GM12874 (cell line): ENCODE measurements at regions not wholly inside any gene's neighbourhood (a gene's known extent, or its start where the extent isn't known, plus 50 kb on each side); places are given as distances from the start of the nearest gene placed in this dataset.
A peak's percentile ranks its signal among the peaks of the same experiment; 100 is the strongest.

Experiments
- TF ChIP-seq, protein P1 (sequence below): IDR thresholded peaks from 2 replicates; pipeline ENCODE4 v1.5.1; 2011; ENCODE audit warnings: low read depth, mild to moderate bottlenecking, control low read depth, low read length, moderate library complexity; ENCODE audit not compliant: insufficient read depth

DNA sequence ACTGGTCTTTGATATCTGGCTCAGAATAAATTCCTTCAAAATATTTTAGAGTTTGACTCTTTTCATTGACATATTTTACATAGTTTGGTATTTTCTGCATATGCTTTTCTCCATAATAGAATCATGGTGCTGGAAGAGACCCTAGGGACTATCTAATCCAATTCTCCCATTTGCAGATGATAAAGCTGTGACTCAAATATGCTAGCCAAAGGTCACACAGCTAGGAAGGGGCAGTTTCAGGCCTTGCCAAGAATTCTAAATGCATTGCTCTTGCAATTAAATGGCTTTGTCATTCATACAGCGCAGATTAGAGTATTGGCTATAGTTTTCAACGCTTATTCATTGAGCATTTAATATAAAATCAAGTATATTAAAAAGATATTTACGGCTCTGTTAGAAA is 374.1 kb upstream of the RASGEF1B start:
- TF ChIP-seq, protein P1, sequence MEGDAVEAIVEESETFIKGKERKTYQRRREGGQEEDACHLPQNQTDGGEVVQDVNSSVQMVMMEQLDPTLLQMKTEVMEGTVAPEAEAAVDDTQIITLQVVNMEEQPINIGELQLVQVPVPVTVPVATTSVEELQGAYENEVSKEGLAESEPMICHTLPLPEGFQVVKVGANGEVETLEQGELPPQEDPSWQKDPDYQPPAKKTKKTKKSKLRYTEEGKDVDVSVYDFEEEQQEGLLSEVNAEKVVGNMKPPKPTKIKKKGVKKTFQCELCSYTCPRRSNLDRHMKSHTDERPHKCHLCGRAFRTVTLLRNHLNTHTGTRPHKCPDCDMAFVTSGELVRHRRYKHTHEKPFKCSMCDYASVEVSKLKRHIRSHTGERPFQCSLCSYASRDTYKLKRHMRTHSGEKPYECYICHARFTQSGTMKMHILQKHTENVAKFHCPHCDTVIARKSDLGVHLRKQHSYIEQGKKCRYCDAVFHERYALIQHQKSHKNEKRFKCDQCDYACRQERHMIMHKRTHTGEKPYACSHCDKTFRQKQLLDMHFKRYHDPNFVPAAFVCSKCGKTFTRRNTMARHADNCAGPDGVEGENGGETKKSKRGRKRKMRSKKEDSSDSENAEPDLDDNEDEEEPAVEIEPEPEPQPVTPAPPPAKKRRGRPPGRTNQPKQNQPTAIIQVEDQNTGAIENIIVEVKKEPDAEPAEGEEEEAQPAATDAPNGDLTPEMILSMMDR, result no peak

DNA sequence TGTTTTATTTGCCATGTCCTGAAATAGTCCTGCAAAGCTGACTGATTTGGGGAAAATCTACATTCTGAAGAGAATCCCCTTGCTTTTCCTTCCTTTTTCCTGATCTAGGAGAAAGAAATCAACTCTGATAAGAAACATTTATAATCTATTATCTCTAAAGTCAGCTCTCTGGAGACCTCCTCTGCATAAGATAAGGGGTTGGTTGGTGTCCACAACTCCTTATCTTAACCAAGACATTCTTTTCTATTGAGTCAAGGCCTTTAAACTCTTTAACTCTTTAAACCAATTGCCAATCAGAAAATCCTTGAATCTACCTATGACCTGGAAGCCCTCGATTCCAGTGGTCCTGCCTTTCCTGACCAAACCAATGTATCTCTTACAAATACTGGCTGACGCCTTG is 373.6 kb upstream of the RASGEF1B start:
- TF ChIP-seq, protein P1, result no peak

DNA sequence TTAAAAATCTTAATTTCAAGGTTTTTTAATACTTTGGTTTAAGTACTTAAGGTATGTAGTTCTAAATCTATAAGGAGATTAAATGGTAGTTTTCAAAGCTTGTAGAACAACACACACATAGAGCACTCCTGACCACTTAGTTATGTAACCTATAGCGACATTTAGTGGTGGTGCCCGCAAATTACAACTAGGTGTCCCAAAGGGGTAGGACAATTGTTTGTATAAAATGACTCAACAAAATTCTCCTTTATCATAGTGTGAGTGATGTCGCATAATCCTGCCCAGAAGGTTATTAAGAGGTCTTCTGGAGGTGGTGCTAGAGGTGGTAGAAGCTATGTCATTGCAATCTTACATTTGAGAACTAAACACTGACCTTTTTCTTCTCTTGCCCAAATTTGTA is 373.0 kb upstream of the RASGEF1B start:
- TF ChIP-seq, protein P1, result peak; percentile 51; the same call in 1 of the 2 replicates

DNA sequence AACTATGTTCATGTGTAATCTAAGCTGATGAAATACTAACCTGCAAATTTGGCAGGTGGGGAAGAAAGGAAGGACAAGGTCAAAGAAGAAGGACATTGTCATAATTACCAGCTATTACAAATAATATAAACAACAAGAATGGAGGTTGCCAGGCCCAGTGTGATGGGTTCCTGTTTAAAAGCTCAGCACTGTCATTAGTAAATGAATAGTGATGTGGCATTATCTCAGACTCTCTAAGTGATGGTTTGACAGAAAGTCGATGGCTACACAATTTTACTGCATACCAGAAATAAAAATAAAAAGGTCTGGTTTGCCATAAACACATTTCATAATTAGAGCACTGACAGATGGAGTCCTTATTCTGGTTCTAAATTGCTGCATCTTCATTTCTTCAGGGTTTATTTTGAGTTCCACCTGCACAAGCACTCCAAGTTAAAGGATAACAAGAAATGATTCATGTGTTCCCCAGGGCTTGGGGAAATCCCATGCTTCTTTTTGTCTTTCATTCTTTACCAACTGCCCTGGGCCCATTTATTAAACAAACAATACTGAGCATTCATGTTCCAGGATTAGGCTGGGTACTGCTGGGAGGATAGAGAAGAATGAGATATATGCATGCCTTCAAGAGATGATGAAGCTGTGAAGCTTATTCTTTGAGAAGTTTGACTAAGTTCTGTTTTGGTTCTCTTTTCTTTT is 367.8 kb upstream of the RASGEF1B start:
- TF ChIP-seq, protein P1, result no peak

DNA sequence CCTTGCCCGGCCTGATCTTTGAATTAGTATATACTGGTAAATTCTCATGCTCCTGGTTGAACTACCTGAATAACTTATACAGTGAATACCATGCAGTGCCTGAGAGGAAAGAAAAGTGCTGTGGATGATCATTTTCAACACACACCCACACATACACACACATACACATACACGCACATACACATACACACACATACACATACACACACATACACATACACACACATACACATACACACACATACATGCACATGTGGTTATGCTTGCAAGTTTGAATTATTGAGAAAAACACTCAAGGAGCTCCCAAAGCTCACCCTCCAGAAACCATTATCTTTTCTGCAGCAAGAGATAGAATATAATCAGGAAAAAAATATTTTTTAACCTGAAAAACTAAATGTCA is 366.9 kb upstream of the RASGEF1B start:
- TF ChIP-seq, protein P1, result no peak

DNA sequence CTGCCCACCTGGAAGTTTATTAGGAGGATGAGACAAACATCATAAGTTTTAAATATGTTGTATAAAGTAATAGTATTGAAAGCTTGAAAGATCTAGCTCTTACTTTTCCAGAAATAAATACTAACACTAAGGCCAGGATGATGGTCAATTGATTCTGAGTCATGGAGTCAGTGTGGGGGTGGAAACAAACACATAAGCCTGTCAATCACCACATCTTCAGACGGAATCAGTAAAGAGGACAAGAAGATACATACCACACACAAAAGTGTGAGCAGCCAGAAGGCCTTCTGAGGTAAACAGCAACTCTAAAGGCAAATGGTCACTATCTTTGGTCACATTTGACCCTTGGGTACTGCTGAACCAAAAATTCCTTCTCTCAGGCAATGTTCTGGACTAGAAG is 365.0 kb upstream of the RASGEF1B start:
- TF ChIP-seq, protein P1, result no peak

DNA sequence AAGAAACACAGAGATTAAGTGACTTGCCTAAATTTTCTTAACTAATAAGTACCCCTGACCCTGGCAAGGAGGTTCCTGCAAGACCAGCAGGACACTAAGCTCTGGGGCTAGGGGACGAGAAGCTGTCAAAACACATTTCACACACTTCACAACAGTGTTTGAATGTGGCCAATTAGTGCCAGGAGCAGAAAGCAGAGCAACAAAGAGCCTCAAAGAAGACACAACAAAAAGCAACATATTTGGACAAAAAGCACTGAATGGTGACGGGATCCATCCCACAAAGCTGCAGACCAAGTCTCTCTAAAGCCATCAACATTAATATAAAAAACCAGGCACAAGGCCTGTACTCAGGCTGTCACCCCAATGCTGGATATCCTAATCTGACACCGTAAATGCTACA is 361.9 kb upstream of the RASGEF1B start:
- TF ChIP-seq, protein P1, result no peak

DNA sequence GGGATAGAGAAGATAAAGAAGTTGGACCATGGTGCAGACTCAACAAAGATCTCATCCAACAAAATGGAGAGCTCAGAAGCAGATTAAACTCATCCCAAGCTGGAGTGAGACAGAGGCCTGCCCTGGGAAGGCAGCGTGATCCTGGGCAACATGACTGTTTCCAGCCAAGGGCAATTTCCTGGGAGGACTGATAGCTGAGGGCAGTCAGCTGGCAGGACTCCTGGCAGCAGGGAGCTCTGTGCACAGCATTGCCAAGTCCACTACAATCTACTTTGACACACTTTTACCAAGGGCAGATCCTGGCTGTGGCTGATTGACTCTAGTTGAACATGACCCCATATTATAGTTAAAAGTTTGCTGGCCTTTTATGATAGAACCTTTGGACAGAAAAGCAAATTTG is 357.3 kb upstream of the RASGEF1B start:
- TF ChIP-seq, protein P1, result no peak
